A549 (cell line): ENCODE measurements at regions not wholly inside any gene's neighbourhood (a gene's known extent, or its start where the extent isn't known, plus 50 kb on each side); places are given as distances from the start of the nearest gene placed in this dataset.

Experiments used
- CTCF ChIP-seq: fragments of >200 bp; sonication (Bioruptor Twin); formaldehyde crosslinking; IDR thresholded peaks from 3 replicates; pipeline ENCODE4 v1.5.1; 2016
- FOSL2 ChIP-seq, 2 experiments: fragments of 450-650 bp in 1 of 2; fragments of >200 bp in 1 of 2; sonication (Bioruptor Twin) in 1 of 2; formaldehyde crosslinking; IDR thresholded peaks; 2 replicates each; pipeline versions ENCODE4 v1.5.0 to v1.6.1; 2016 to 2020; ENCODE audit warnings: mild to moderate bottlenecking in 1 of 2, moderate library complexity in 1 of 2
- MAZ ChIP-seq: fragments of 150-350 bp; IDR thresholded peaks from 2 replicates; pipeline ENCODE4 v1.6.1; 2014; ENCODE audit warnings: antibody characterized with exemption, low read depth, low read length, borderline replicate concordance
- MYC ChIP-seq: IDR thresholded peaks from 2 replicates; pipeline ENCODE4 v1.6.1; 2012; ENCODE audit warnings: mild to moderate bottlenecking, inconsistent platforms, low read length, improper control_type of control experiment, borderline replicate concordance
- POLR2A ChIP-seq: IDR thresholded peaks from 2 replicates; pipeline ENCODE4 v1.6.1; 2012; ENCODE audit warnings: mild to moderate bottlenecking, low read length

- TF ChIP-seq POLR2A: no peak
- no peak for TF ChIP-seq MAZ
- no peak for TF ChIP-seq MYC
- no peak for TF ChIP-seq CTCF
- TF ChIP-seq FOSL2 (IDR thresholded peaks at IDR 0.05): no peak
- TF ChIP-seq FOSL2 (CRISPR knock-in tag; IDR thresholded peaks at IDR 0.05): no peak
Measured at GRCh38 chr16:7200320-7200719, 132.3 kb upstream of the RBFOX1 start.
